CD4-positive, alpha-beta T cell (primary cell): ENCODE measurements at regions not wholly inside any gene's neighbourhood (a gene's known extent, or its start where the extent isn't known, plus 50 kb on each side); places are given as distances from the start of the nearest gene placed in this dataset.

Experiments
- ATAC-seq: fragments of 200-7000 bp; cut with Tn5 transposase; one replicate; pipeline ENCODE4 v1.10.0; 2022; ENCODE audit warnings: mild to moderate bottlenecking; ENCODE audit not compliant: poor library complexity
- CTCF ChIA-PET: fragments of 350-600 bp; sonication (Branson Sonifier 250); formaldehyde crosslinking; loops from one replicate; lab custom pipeline; 2021; ENCODE audit warnings: antibody characterized with exemption, inconsistent platforms; lab: Charles Lee
- POLR2A ChIA-PET: fragments of 350-600 bp; sonication (Branson Sonifier 250); formaldehyde crosslinking; loops from one replicate; lab custom pipeline; 2021; ENCODE audit warnings: antibody characterized with exemption, inconsistent platforms; lab: Charles Lee
- DNase-seq, 14 experiments: peaks; one replicate each; pipeline ENCODE4 v3.0.0-alpha.2; 2013 to 2020; ENCODE audit warnings: mixed read lengths in 2 of 14
- H3K27ac ChIP-seq, 2 donors: one replicate each; pipeline versions ENCODE4 v1.5.1 to v1.7.0; 2013; ENCODE audit warnings: low read length in 2 of 2, low read depth in 1 of 2, mild to moderate bottlenecking in 1 of 2
- H3K27me3 ChIP-seq, 2 experiments: 1 replicate in 1 of 2; 2 replicates in 1 of 2; pipeline versions ENCODE4 v1.6.1 to v1.7.0; 2013; ENCODE audit warnings: low read length in 2 of 2, control low read depth in 1 of 2, mild to moderate bottlenecking in 1 of 2, moderate library complexity in 1 of 2; ENCODE audit not compliant: insufficient read depth in 2 of 2, control insufficient read depth in 1 of 2
- H3K36me3 ChIP-seq: one replicate; pipeline ENCODE4 v1.6.1; 2013; ENCODE audit warnings: low read length, control low read depth; ENCODE audit not compliant: insufficient read depth
- H3K4me1 ChIP-seq: one replicate; pipeline ENCODE4 v1.6.1; 2013; ENCODE audit warnings: low read length, control low read depth; ENCODE audit not compliant: insufficient read depth
- H3K4me3 ChIP-seq: one replicate; pipeline ENCODE4 v1.5.1; 2013; ENCODE audit warnings: mild to moderate bottlenecking, low read length, moderate library complexity
- H3K9me3 ChIP-seq, 2 experiments: 1 replicate in 1 of 2; 2 replicates in 1 of 2; pipeline versions ENCODE4 v1.6.1 to v1.7.0; 2013; ENCODE audit warnings: low read length in 2 of 2, mild to moderate bottlenecking in 2 of 2, control low read depth in 1 of 2, moderate library complexity in 1 of 2; ENCODE audit not compliant: control insufficient read depth in 1 of 2, insufficient read depth in 1 of 2
- H3K27ac Mint-ChIP-seq: one replicate; pipeline ENCODE4 v1.8.0; 2020; ENCODE audit warnings: mixed read lengths
- H3K27me3 Mint-ChIP-seq: one replicate; pipeline ENCODE4 v1.8.0; 2021; ENCODE audit warnings: mixed read lengths
- H3K36me3 Mint-ChIP-seq: one replicate; pipeline ENCODE4 v1.8.0; 2021; ENCODE audit warnings: low read depth, mixed read lengths
- H3K4me1 Mint-ChIP-seq: one replicate; pipeline ENCODE4 v1.8.0; 2021; ENCODE audit warnings: low read depth, mixed read lengths
- H3K4me3 Mint-ChIP-seq: one replicate; pipeline ENCODE4 v1.8.0; 2020; ENCODE audit warnings: mild to moderate bottlenecking, mixed read lengths
- H3K9me3 Mint-ChIP-seq: one replicate; pipeline ENCODE4 v1.8.0; 2020; ENCODE audit warnings: mixed read lengths
- intact Hi-C, 2 experiments: fragments of 100-400 bp; cut with DNase I in 1 of 2; cut with micrococcal nuclease in 1 of 2; formaldehyde crosslinking; loops; one replicate each; pipeline versions ENCODE4 v1.15.1 to v1.9.0; 2023 to 2025; cut with DNase I, micrococcal nuclease
- TF ChIP-seq, protein P1 (sequence below): fragments of 200-600 bp; IDR thresholded peaks from one replicate; pipeline ENCODE4 v1.8.0; 2022; ENCODE audit warnings: antibody characterized with exemption, mild to moderate bottlenecking

DNA sequence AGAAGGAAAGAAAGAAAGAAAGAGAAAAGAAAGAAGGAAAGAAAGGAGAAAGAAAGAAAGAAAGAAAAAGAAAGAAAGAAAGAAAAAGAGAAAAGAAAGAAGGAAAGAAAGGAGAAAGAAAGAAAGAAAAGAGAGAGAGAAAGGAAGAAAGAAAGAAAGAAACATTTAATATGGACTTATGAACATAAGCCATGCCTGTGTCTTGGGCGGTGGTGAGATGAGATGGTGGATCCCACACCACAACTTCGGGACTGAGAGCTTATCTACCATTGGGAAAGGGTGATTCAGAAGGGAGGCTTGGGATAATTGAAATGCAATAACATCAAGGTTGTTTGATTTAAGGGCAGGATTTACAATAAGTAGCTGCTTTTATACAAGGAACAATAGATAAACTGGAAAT, 843.9 kb upstream of the AUTS2 start:
- TF ChIP-seq, protein P1, sequence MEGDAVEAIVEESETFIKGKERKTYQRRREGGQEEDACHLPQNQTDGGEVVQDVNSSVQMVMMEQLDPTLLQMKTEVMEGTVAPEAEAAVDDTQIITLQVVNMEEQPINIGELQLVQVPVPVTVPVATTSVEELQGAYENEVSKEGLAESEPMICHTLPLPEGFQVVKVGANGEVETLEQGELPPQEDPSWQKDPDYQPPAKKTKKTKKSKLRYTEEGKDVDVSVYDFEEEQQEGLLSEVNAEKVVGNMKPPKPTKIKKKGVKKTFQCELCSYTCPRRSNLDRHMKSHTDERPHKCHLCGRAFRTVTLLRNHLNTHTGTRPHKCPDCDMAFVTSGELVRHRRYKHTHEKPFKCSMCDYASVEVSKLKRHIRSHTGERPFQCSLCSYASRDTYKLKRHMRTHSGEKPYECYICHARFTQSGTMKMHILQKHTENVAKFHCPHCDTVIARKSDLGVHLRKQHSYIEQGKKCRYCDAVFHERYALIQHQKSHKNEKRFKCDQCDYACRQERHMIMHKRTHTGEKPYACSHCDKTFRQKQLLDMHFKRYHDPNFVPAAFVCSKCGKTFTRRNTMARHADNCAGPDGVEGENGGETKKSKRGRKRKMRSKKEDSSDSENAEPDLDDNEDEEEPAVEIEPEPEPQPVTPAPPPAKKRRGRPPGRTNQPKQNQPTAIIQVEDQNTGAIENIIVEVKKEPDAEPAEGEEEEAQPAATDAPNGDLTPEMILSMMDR, result no peak
- DNase-seq (no peak), ATAC-seq (no peak)
- Histone ChIP-seq H3K9me3 (peaks cover 0 to 14% of the 10 kb centered on the region in 2 experiments), H3K36me3 (no peaks in the 10 kb centered on the region), H3K4me1 (no peaks in the 10 kb centered on the region), H3K27ac (no peak overlapping the region), H3K4me3 (no peak overlapping the region), H3K27me3 (no peaks in the 10 kb centered on the region)
- ChIA-PET CTCF (no interaction called here), POLR2A (no interaction called here)
- H3K36me3 Mint-ChIP-seq, result no peaks in the 10 kb centered on the region
- no peaks in the 10 kb centered on the region for H3K4me1 Mint-ChIP-seq
- H3K27me3 Mint-ChIP-seq, result no peaks in the 10 kb centered on the region
- no peak overlapping the region for H3K4me3 Mint-ChIP-seq
- H3K27ac Mint-ChIP-seq, result no peak overlapping the region
- intact Hi-C loops, result no loop called here
- peaks cover 9% of the 10 kb centered on the region for H3K9me3 Mint-ChIP-seq

DNA sequence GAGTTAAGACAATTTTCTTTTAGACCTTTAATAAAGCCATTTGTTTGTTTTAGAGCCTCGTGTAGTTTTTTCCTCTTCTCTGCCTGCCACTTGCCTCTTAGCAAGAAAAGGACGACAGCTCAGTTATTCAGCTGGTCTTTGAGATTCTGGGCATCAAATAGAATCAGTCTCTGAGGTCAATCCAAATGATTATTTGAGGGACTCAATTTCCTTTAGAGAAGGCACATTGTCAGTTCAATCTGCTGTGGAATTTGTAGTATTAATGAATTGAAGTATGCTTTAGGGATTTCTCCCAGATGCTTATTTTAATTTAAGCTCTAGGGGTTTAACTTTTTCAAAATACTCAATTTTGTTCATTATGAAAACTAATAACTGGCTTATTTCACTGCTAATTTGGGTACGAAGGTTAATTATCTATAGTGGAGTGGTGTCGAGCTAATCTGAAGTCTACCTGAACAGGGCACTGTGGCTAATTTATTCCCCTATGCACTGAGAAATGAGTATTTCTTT, 841.2 kb upstream of the AUTS2 start:
- H3K9me3 Mint-ChIP-seq, result peaks cover 14% of the 10 kb centered on the region
- no peak overlapping the region for H3K27ac ChIP-seq
- POLR2A ChIA-PET, result no interaction called here
- no peaks in the 10 kb centered on the region for H3K27me3 Mint-ChIP-seq
- no peaks in the 10 kb centered on the region for H3K4me1 Mint-ChIP-seq
- CTCF ChIA-PET, result no interaction called here
- intact Hi-C loops, result no loop called here
- H3K4me1 ChIP-seq, result no peaks in the 10 kb centered on the region
- TF ChIP-seq, protein P1, result no peak
- peaks cover 0 to 9% of the 10 kb centered on the region in 2 experiments for H3K9me3 ChIP-seq
- no peaks in the 10 kb centered on the region for H3K36me3 Mint-ChIP-seq
- H3K27me3 ChIP-seq, result no peaks in the 10 kb centered on the region
- H3K4me3 Mint-ChIP-seq, result no peak overlapping the region
- ATAC-seq (no peak), DNase-seq (no peak)
- no peak overlapping the region for H3K27ac Mint-ChIP-seq
- no peaks in the 10 kb centered on the region for H3K36me3 ChIP-seq
- H3K4me3 ChIP-seq, result no peak overlapping the region

DNA sequence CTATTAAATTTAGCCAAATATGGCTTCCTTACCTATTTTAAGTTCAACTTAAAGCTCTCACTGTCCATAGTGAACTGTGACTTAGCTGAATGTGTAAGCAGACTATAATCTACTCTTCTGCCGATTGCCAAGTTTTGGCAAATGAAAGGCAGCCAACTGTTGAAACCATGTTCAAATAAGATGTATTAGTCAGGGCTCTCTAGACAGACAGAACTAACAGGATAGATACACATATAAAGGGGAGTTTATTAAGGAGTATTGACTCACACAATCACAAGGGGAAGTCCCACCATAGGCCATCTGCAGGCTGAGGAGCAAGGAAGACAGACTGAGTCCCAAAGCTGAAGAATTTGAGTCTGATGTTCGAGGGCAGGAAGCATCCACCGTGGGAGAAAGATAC, 837.7 kb upstream of the AUTS2 start:
- TF ChIP-seq, protein P1, result no peak
- no peak for ATAC-seq
- Mint-ChIP-seq H3K4me1 (no peaks in the 10 kb centered on the region), H3K9me3 (peaks cover 14% of the 10 kb centered on the region), H3K4me3 (no peak overlapping the region), H3K27me3 (no peaks in the 10 kb centered on the region), H3K27ac (no peak overlapping the region), H3K36me3 (no peaks in the 10 kb centered on the region)
- no peaks in the 10 kb centered on the region for H3K36me3 ChIP-seq
- no peak overlapping the region for H3K27ac ChIP-seq
- intact Hi-C loops, result no loop called here
- no peak overlapping the region for H3K4me3 ChIP-seq
- CTCF ChIA-PET, result interaction anchor here (0.5 kb wide), 1 partner anchor 895 kb away, joined by 3 read pairs; no protein-coding TSS in a partner anchor
- no peak for DNase-seq
- peaks cover 11% of the 10 kb centered on the region in 2 experiments for H3K9me3 ChIP-seq
- no peaks in the 10 kb centered on the region for H3K4me1 ChIP-seq
- POLR2A ChIA-PET, result no interaction called here
- no peaks in the 10 kb centered on the region for H3K27me3 ChIP-seq
